ENCODE measurements at regions not wholly inside any gene's neighbourhood (a gene's known extent, or its start where the extent isn't known, plus 50 kb on each side); places are given as distances from the start of the nearest gene placed in this dataset.

GRCh38 chr1:55618199-55618598 is 403.0 kb upstream of the USP24 start:
- no peak for TF ChIP-seq CTCF (conservative IDR thresholded peaks at IDR 0.05 in 1 of 2, IDR thresholded peaks at IDR 0.05 in 1 of 2; ENCODE audit: extremely low read depth in 1 of 2, insufficient read depth in 1 of 2, low read depth in 1 of 2, low read length in 2 of 2)
- TF ChIP-seq EZH2 (IDR thresholded peaks at IDR 0.05; ENCODE audit: borderline replicate concordance, low read length): no peak

Measured in mammary epithelial cell (primary cell).